Calu3 (cell line): ENCODE measurements at regions not wholly inside any gene's neighbourhood (a gene's known extent, or its start where the extent isn't known, plus 50 kb on each side); places are given as distances from the start of the nearest gene placed in this dataset.

ENCODE experiments used
- BruUV-seq: library from RNA; stranded (reverse); fragments of 400-500 nt; replicated peaks from 2 replicates; lab custom pipeline; 2021; lab: Mats Ljungman, UMichigan
- CTCF ChIA-PET: fragments of 300-600 bp; sonication (Branson Sonifier 250); formaldehyde crosslinking; loops from one replicate; lab custom pipeline; 2022; ENCODE audit warnings: antibody characterized with exemption; lab: Charles Lee
- DNase-seq: peaks from one replicate; pipeline ENCODE4 v3.0.0; 2022
- H3K27ac Mint-ChIP-seq: one replicate; pipeline ENCODE4 v1.8.0; 2022; ENCODE audit warnings: mixed read lengths; ENCODE audit not compliant: unreplicated experiment
- H3K27me3 Mint-ChIP-seq: one replicate; pipeline ENCODE4 v1.8.0; 2022; ENCODE audit warnings: mixed read lengths; ENCODE audit not compliant: unreplicated experiment
- H3K36me3 Mint-ChIP-seq: one replicate; pipeline ENCODE4 v1.8.0; 2022; ENCODE audit warnings: mild to moderate bottlenecking, moderate library complexity, mixed read lengths; ENCODE audit not compliant: insufficient read depth, unreplicated experiment
- H3K4me1 Mint-ChIP-seq: one replicate; pipeline ENCODE4 v1.8.0; 2022; ENCODE audit warnings: mild to moderate bottlenecking, low read depth, mixed read lengths; ENCODE audit not compliant: unreplicated experiment
- H3K4me3 Mint-ChIP-seq: one replicate; pipeline ENCODE4 v1.8.0; 2022; ENCODE audit warnings: mild to moderate bottlenecking, low read depth, moderate library complexity, mixed read lengths; ENCODE audit not compliant: unreplicated experiment
- H3K9me3 Mint-ChIP-seq: one replicate; pipeline ENCODE4 v1.8.0; 2022; ENCODE audit warnings: low read depth, mixed read lengths; ENCODE audit not compliant: unreplicated experiment
- CTCF ChIP-seq: fragments of 200-600 bp; IDR thresholded peaks from one replicate; pipeline ENCODE4 v1.8.0; 2022; ENCODE audit warnings: antibody characterized with exemption; ENCODE audit not compliant: unreplicated experiment
- intact Hi-C: fragments of 100-400 bp; cut with micrococcal nuclease; formaldehyde crosslinking; loops from one replicate; pipeline ENCODE4 v1.10.0; 2022; ENCODE audit not compliant: unreplicated experiment

- CTCF ChIA-PET = no interaction called here
- peak overlapping the region; percentile 26 for H3K4me3 Mint-ChIP-seq
Observed at GRCh38 chr11:19345848-19346681, 105.3 kb upstream of the E2F8 start.

GRCh38 chr11:19345519-19345847 lies 104.7 kb upstream of the E2F8 start:
- no TSS peak for BruUV-seq
- Mint-ChIP-seq H3K36me3 (no peaks in the 10 kb centered on the region), H3K4me3 (peak overlapping the region; percentile 26), H3K4me1 (peaks cover 10% of the 10 kb centered on the region), H3K27ac (no peak overlapping the region), H3K9me3 (no peaks in the 10 kb centered on the region), H3K27me3 (peaks cover 100% of the 10 kb centered on the region)
- intact Hi-C loops = no loop called here
- TF ChIP-seq CTCF = no peak
- CTCF ChIA-PET = no interaction called here
- no peak for DNase-seq

More at GRCh38 chr11:19345848-19346681, 105.3 kb upstream of the E2F8 start:
- no peaks in the 10 kb centered on the region for H3K36me3 Mint-ChIP-seq
- no TSS peak for BruUV-seq
- peaks cover 100% of the 10 kb centered on the region for H3K27me3 Mint-ChIP-seq
- no peak for TF ChIP-seq CTCF
- H3K9me3 Mint-ChIP-seq = no peaks in the 10 kb centered on the region
- intact Hi-C loops = no loop called here
- DNase-seq = peak; percentile 13
- H3K27ac Mint-ChIP-seq = no peak overlapping the region
- H3K4me1 Mint-ChIP-seq = peaks cover 10% of the 10 kb centered on the region

GRCh38 chr11:19344661-19345518 lies 104.1 kb upstream of the E2F8 start:
- Mint-ChIP-seq H3K4me1 (peaks cover 10% of the 10 kb centered on the region), H3K4me3 (no peak overlapping the region), H3K27ac (no peak overlapping the region), H3K27me3 (peaks cover 100% of the 10 kb centered on the region), H3K36me3 (no peaks in the 10 kb centered on the region), H3K9me3 (no peaks in the 10 kb centered on the region)
- BruUV-seq = no TSS peak
- no peak for TF ChIP-seq CTCF
- intact Hi-C loops = no loop called here
- DNase-seq = peak; percentile 21
- CTCF ChIA-PET = interaction anchor here (1.8 kb wide), 1 partner anchor 18 kb away, joined by 5 read pairs; no protein-coding TSS in a partner anchor

DNA sequence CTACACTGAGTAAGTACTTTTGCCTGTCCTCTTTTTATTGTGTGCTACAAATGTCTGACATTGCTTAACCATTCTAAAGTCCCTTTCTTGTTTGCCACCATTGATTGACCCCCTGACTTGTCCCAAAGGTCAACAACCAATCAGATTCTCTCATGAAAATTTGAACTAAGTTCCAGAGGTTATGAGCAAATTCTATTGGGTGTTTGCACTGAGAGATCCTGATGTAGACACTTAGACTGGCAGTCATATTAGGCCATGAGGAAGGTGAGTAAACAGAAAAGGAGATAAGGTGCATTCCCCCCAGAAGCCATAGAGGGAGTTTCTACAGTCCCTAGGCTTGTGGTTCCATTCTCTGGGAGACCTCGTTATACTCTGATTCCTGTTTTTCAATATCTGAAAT lies 101.3 kb upstream of the E2F8 start:
- H3K4me1 Mint-ChIP-seq = peaks cover 10% of the 10 kb centered on the region
- no peak for TF ChIP-seq CTCF
- no peaks in the 10 kb centered on the region for H3K36me3 Mint-ChIP-seq
- CTCF ChIA-PET = no interaction called here
- no peak for DNase-seq
- no peak overlapping the region for H3K27ac Mint-ChIP-seq
- no peak overlapping the region for H3K4me3 Mint-ChIP-seq
- BruUV-seq = no TSS peak
- intact Hi-C loops = no loop called here
- no peaks in the 10 kb centered on the region for H3K9me3 Mint-ChIP-seq
- peaks cover 100% of the 10 kb centered on the region for H3K27me3 Mint-ChIP-seq
